Activated CD4-positive, alpha-beta T cell treated with anti-CD3 and anti-CD28 coated beads, Interleukin-2, amount 50 U/mL, for 1 hour (primary cell): ENCODE measurements at regions not wholly inside any gene's neighbourhood (a gene's known extent, or its start where the extent isn't known, plus 50 kb on each side); places are given as distances from the start of the nearest gene placed in this dataset.

Source experiments
- DNase-seq: peaks from one replicate; pipeline ENCODE4 v3.0.0-alpha.2; 2020

- no peak for DNase-seq
Measured at GRCh38 chr10:113326160-113327111, 226.4 kb upstream of the HABP2 start.

GRCh38 chr10:113329121-113329596, 223.7 kb upstream of the HABP2 start:
- no peak for DNase-seq

GRCh38 chr10:113331961-113332360, 220.9 kb upstream of the HABP2 start:
- DNase-seq = no peak

- DNase-seq = no peak
Measured at GRCh38 chr10:113333313-113333712, 219.5 kb upstream of the HABP2 start.

GRCh38 chr10:113335592-113335991, 217.3 kb upstream of the HABP2 start:
- no peak for DNase-seq

GRCh38 chr10:113336549-113337130, 216.2 kb upstream of the HABP2 start:
- no peak for DNase-seq

- no peak for DNase-seq
Measured at GRCh38 chr10:113337142-113337541, 215.7 kb upstream of the HABP2 start.

GRCh38 chr10:113339121-113339520, 213.7 kb upstream of the HABP2 start:
- no peak for DNase-seq

- DNase-seq = no peak
Measured at GRCh38 chr10:113340282-113340681, 212.6 kb upstream of the HABP2 start.

- DNase-seq = no peak
Measured at GRCh38 chr10:113341138-113341537, 211.7 kb upstream of the HABP2 start.

GRCh38 chr10:113345826-113346624, 206.8 kb upstream of the HABP2 start:
- no peak for DNase-seq

- no peak for DNase-seq
Measured at GRCh38 chr10:113347508-113347907, 205.3 kb upstream of the HABP2 start.

- no peak for DNase-seq
Measured at GRCh38 chr10:113348694-113349093, 204.2 kb upstream of the HABP2 start.

GRCh38 chr10:113350311-113351040, 202.4 kb upstream of the HABP2 start:
- no peak for DNase-seq

GRCh38 chr10:113354711-113355110, 198.1 kb upstream of the HABP2 start:
- no peak for DNase-seq

GRCh38 chr10:113356794-113357680, 195.8 kb upstream of the HABP2 start:
- no peak for DNase-seq

- no peak for DNase-seq
Measured at GRCh38 chr10:113357681-113358300, 195.1 kb upstream of the HABP2 start.

GRCh38 chr10:113359655-113360054, 193.2 kb upstream of the HABP2 start:
- no peak for DNase-seq

GRCh38 chr10:113360870-113361269, 192.0 kb upstream of the HABP2 start:
- no peak for DNase-seq

GRCh38 chr10:113362645-113363091, 190.2 kb upstream of the HABP2 start:
- DNase-seq = no peak

- no peak for DNase-seq
Measured at GRCh38 chr10:113364227-113364626, 188.6 kb upstream of the HABP2 start.
